ENCODE measurements at regions not wholly inside any gene's neighbourhood (a gene's known extent, or its start where the extent isn't known, plus 50 kb on each side); places are given as distances from the start of the nearest gene placed in this dataset.

DNA sequence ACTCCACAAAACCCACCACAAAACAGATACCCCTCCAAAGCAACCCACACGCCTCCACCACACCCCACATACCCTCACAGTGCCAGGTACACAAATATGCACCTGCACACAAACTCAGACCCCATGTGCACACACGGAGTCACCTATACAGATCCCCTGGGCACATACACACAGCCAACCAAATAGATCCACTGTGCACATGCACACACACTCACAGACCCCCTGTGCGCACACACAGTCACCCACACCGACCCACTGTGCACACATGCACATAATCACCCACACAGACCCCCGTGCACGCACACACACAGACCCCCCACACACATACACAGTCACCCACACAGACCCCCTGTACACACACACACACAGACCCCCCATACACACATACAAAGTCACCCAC is 107.8 kb downstream of the HSPH1 start:
- peaks cover 3% of the 10 kb centered on the region for H3K4me1 ChIP-seq (ENCODE audit: insufficient read depth, low read length)
- Mint-ChIP-seq H3K9me3 (no peaks in the 10 kb centered on the region), H3K4me1 (ENCODE audit: low read depth) (no peaks in the 10 kb centered on the region), H3K27ac (no peak overlapping the region), H3K27me3 (peaks cover 14% of the 10 kb centered on the region), H3K36me3 (ENCODE audit: low read depth) (no peaks in the 10 kb centered on the region), H3K4me3 (no peak overlapping the region)
- no peaks in the 10 kb centered on the region for H3K36me3 ChIP-seq (ENCODE audit: insufficient read depth, low read length)
- intact Hi-C loops (cut with DNase I, micrococcal nuclease) = no loop called here
- TF ChIP-seq, protein P1, sequence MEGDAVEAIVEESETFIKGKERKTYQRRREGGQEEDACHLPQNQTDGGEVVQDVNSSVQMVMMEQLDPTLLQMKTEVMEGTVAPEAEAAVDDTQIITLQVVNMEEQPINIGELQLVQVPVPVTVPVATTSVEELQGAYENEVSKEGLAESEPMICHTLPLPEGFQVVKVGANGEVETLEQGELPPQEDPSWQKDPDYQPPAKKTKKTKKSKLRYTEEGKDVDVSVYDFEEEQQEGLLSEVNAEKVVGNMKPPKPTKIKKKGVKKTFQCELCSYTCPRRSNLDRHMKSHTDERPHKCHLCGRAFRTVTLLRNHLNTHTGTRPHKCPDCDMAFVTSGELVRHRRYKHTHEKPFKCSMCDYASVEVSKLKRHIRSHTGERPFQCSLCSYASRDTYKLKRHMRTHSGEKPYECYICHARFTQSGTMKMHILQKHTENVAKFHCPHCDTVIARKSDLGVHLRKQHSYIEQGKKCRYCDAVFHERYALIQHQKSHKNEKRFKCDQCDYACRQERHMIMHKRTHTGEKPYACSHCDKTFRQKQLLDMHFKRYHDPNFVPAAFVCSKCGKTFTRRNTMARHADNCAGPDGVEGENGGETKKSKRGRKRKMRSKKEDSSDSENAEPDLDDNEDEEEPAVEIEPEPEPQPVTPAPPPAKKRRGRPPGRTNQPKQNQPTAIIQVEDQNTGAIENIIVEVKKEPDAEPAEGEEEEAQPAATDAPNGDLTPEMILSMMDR (IDR thresholded peaks at IDR 0.05) = no peak
- CTCF ChIA-PET = no interaction called here
- no peak overlapping the region for H3K27ac ChIP-seq (ENCODE audit: low read depth in 1 of 2, low read length in 2 of 2)
- no peaks in the 10 kb centered on the region for H3K9me3 ChIP-seq (ENCODE audit: control insufficient read depth in 1 of 2, insufficient read depth in 1 of 2, low read length in 2 of 2)
- H3K4me3 ChIP-seq (ENCODE audit: low read length) = no peak overlapping the region
- ATAC-seq (ENCODE audit: poor library complexity) = no peak
- no peaks in the 10 kb centered on the region for H3K27me3 ChIP-seq (ENCODE audit: control insufficient read depth in 1 of 2, insufficient read depth in 2 of 2, low read length in 2 of 2)
- POLR2A ChIA-PET = no interaction called here
- no peak for DNase-seq

DNA sequence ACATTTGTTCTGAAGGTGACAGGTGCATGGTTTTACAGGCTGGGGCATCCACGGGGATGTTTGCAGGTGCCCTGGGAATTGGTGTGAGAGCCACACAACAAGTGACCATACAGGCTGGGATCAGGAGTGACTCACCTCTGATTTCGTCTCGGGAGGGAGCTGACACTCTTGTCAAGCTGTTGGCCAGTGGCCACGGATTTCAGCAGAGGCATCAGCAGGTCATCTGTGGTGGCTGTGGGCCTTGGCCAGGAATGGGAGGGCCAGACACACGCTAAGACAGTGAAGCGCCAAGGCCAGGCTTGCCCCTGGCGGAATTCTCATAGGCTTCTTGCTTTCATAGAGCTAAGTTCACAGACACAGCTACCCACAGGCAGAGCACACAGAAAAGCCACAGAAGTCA is 108.6 kb downstream of the HSPH1 start:
- Mint-ChIP-seq H3K4me1 (ENCODE audit: low read depth) (no peaks in the 10 kb centered on the region), H3K4me3 (no peak overlapping the region), H3K27ac (no peak overlapping the region), H3K9me3 (no peaks in the 10 kb centered on the region), H3K36me3 (ENCODE audit: low read depth) (no peaks in the 10 kb centered on the region), H3K27me3 (peaks cover 14% of the 10 kb centered on the region)
- intact Hi-C loops (cut with DNase I, micrococcal nuclease) = no loop called here
- H3K27ac ChIP-seq (ENCODE audit: low read depth in 1 of 2, low read length in 2 of 2) = no peak overlapping the region
- no peaks in the 10 kb centered on the region for H3K27me3 ChIP-seq (ENCODE audit: control insufficient read depth in 1 of 2, insufficient read depth in 2 of 2, low read length in 2 of 2)
- peaks cover 3% of the 10 kb centered on the region for H3K4me1 ChIP-seq (ENCODE audit: insufficient read depth, low read length)
- TF ChIP-seq, protein P1 (IDR thresholded peaks at IDR 0.05) = no peak
- H3K9me3 ChIP-seq (ENCODE audit: control insufficient read depth in 1 of 2, insufficient read depth in 1 of 2, low read length in 2 of 2) = no peaks in the 10 kb centered on the region
- ChIA-PET CTCF (no interaction called here), POLR2A (no interaction called here)
- H3K4me3 ChIP-seq (ENCODE audit: low read length) = no peak overlapping the region
- no peak for DNase-seq
- H3K36me3 ChIP-seq (ENCODE audit: insufficient read depth, low read length) = no peaks in the 10 kb centered on the region
- ATAC-seq (ENCODE audit: poor library complexity) = no peak

DNA sequence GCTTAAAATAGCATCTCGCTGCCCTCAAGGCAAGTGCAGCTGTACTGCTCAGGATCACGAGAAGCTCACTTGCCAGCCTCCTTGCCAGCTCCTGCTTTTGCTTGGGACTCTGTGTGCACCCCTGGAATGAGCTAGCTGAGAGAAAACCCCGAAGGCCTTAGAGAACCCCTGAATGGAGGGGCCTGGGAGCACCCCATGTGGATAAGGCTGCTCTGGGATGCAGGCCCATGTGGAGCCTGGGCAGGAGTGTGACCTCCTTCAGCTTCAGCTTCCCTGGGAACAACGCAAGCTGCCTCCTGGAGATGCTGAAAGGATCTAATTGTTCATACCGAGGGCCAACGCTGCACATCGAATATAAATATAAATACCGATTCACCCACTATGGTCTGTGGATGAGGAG is 109.2 kb downstream of the HSPH1 start:
- peaks cover 3% of the 10 kb centered on the region for H3K4me1 ChIP-seq (ENCODE audit: insufficient read depth, low read length)
- Mint-ChIP-seq H3K27ac (no peak overlapping the region), H3K4me1 (ENCODE audit: low read depth) (no peaks in the 10 kb centered on the region), H3K9me3 (no peaks in the 10 kb centered on the region), H3K36me3 (ENCODE audit: low read depth) (no peaks in the 10 kb centered on the region), H3K27me3 (peaks cover 14% of the 10 kb centered on the region), H3K4me3 (no peak overlapping the region)
- no peak for ATAC-seq (ENCODE audit: poor library complexity)
- H3K9me3 ChIP-seq (ENCODE audit: control insufficient read depth in 1 of 2, insufficient read depth in 1 of 2, low read length in 2 of 2) = no peaks in the 10 kb centered on the region
- intact Hi-C loops (cut with DNase I, micrococcal nuclease) = no loop called here
- TF ChIP-seq, protein P1 (IDR thresholded peaks at IDR 0.05) = no peak
- H3K27me3 ChIP-seq (ENCODE audit: control insufficient read depth in 1 of 2, insufficient read depth in 2 of 2, low read length in 2 of 2) = no peaks in the 10 kb centered on the region
- POLR2A ChIA-PET = no interaction called here
- no peaks in the 10 kb centered on the region for H3K36me3 ChIP-seq (ENCODE audit: insufficient read depth, low read length)
- H3K27ac ChIP-seq (ENCODE audit: low read depth in 1 of 2, low read length in 2 of 2) = no peak overlapping the region
- no peak for DNase-seq
- H3K4me3 ChIP-seq (ENCODE audit: low read length) = no peak overlapping the region
- CTCF ChIA-PET = no interaction called here

All from CD4-positive, alpha-beta T cell (primary cell).